ENCODE measurements at regions not wholly inside any gene's neighbourhood (a gene's known extent, or its start where the extent isn't known, plus 50 kb on each side); places are given as distances from the start of the nearest gene placed in this dataset.

- intact Hi-C loops (cut with DNase I), result no loop called here
- H3K4me3 ChIP-seq, result no peak overlapping the region
- H3K9me3 ChIP-seq, result no peaks in the 10 kb centered on the region
- no peaks in the 10 kb centered on the region for H3K36me3 ChIP-seq
- TF ChIP-seq CTCF (IDR thresholded peaks at IDR 0.05), result no peak
- H3K27me3 ChIP-seq (ENCODE audit: low read depth), result no peaks in the 10 kb centered on the region
- no peak overlapping the region for H3K27ac ChIP-seq
- DNase-seq (no peak), ATAC-seq (no peak)
- H3K4me1 ChIP-seq, result no peaks in the 10 kb centered on the region
These were observed 58.8 kb upstream of the ZNF804B start for GRCh38 chr7:88700725-88701124.

GRCh38 chr7:88694207-88694606 lies 65.3 kb upstream of the ZNF804B start:
- Histone ChIP-seq H3K36me3 (no peaks in the 10 kb centered on the region), H3K27ac (no peak overlapping the region), H3K27me3 (ENCODE audit: low read depth) (no peaks in the 10 kb centered on the region), H3K9me3 (no peaks in the 10 kb centered on the region), H3K4me3 (no peak overlapping the region), H3K4me1 (no peaks in the 10 kb centered on the region)
- no peak for ATAC-seq
- intact Hi-C loops (cut with DNase I), result no loop called here
- TF ChIP-seq CTCF (IDR thresholded peaks at IDR 0.05), result no peak
- no peak for DNase-seq

GRCh38 chr7:88693131-88693530 lies 66.4 kb upstream of the ZNF804B start:
- ATAC-seq, result no peak
- intact Hi-C loops (cut with DNase I), result no loop called here

GRCh38 chr7:88692493-88692892 lies 67.0 kb upstream of the ZNF804B start:
- intact Hi-C loops (cut with DNase I), result no loop called here
- no peaks in the 10 kb centered on the region for H3K27me3 ChIP-seq (ENCODE audit: low read depth)
- TF ChIP-seq CTCF (IDR thresholded peaks at IDR 0.05), result no peak
- no peak overlapping the region for H3K27ac ChIP-seq
- H3K4me1 ChIP-seq, result no peaks in the 10 kb centered on the region
- no peak overlapping the region for H3K4me3 ChIP-seq
- H3K9me3 ChIP-seq, result no peaks in the 10 kb centered on the region
- DNase-seq, result no peak
- H3K36me3 ChIP-seq, result no peaks in the 10 kb centered on the region
- no peak for ATAC-seq

More at GRCh38 chr7:88693131-88693530, 66.4 kb upstream of the ZNF804B start:
- no peak for TF ChIP-seq CTCF (IDR thresholded peaks at IDR 0.05)
- no peaks in the 10 kb centered on the region for H3K9me3 ChIP-seq
- H3K27me3 ChIP-seq (ENCODE audit: low read depth), result no peaks in the 10 kb centered on the region
- no peak overlapping the region for H3K27ac ChIP-seq
- H3K4me3 ChIP-seq, result no peak overlapping the region
- no peaks in the 10 kb centered on the region for H3K4me1 ChIP-seq
- no peaks in the 10 kb centered on the region for H3K36me3 ChIP-seq
- no peak for DNase-seq

- no peak for ATAC-seq
- no peak for TF ChIP-seq CTCF (IDR thresholded peaks at IDR 0.05)
- H3K4me1 ChIP-seq, result no peaks in the 10 kb centered on the region
- H3K4me3 ChIP-seq, result no peak overlapping the region
- no peaks in the 10 kb centered on the region for H3K9me3 ChIP-seq
- no peaks in the 10 kb centered on the region for H3K36me3 ChIP-seq
- DNase-seq, result no peak
- no peak overlapping the region for H3K27ac ChIP-seq
- intact Hi-C loops (cut with DNase I), result no loop called here
- H3K27me3 ChIP-seq (ENCODE audit: low read depth), result no peaks in the 10 kb centered on the region
These were observed 69.7 kb upstream of the ZNF804B start for GRCh38 chr7:88689821-88690220.

- no peak overlapping the region for H3K27ac ChIP-seq
- H3K36me3 ChIP-seq, result no peaks in the 10 kb centered on the region
- TF ChIP-seq CTCF (IDR thresholded peaks at IDR 0.05), result no peak
- ATAC-seq (no peak), DNase-seq (no peak)
- H3K9me3 ChIP-seq, result no peaks in the 10 kb centered on the region
- H3K4me1 ChIP-seq, result no peaks in the 10 kb centered on the region
- intact Hi-C loops (cut with DNase I), result no loop called here
- H3K27me3 ChIP-seq (ENCODE audit: low read depth), result no peaks in the 10 kb centered on the region
- no peak overlapping the region for H3K4me3 ChIP-seq
These were observed 71.3 kb upstream of the ZNF804B start for GRCh38 chr7:88688222-88688621.
